Transverse colon (tissue), 4 donors: ENCODE measurements at regions not wholly inside any gene's neighbourhood (a gene's known extent, or its start where the extent isn't known, plus 50 kb on each side); places are given as distances from the start of the nearest gene placed in this dataset.

ENCODE experiments used
- DNase-seq: peaks from one replicate; pipeline ENCODE4 v3.0.0-alpha.2; 2019
- H3K27ac ChIP-seq, 4 donors: fragments of 200-600 bp; sonication (generic); 2 replicates each; pipeline ENCODE4 v1.5.1; 2016 to 2018; ENCODE audit warnings: inconsistent platforms in 4 of 4
- H3K27me3 ChIP-seq: fragments of 200-600 bp; sonication (generic); 2 replicates; pipeline ENCODE4 v1.5.1; 2017; ENCODE audit warnings: inconsistent platforms
- H3K36me3 ChIP-seq, 4 donors: fragments of 200-600 bp; sonication (generic); 2 replicates each; pipeline ENCODE4 v1.5.1; 2017 to 2019; ENCODE audit warnings: inconsistent platforms in 4 of 4
- H3K4me1 ChIP-seq, 4 donors: fragments of 200-600 bp; sonication (generic); 2 replicates each; pipeline ENCODE4 v1.5.1; 2017 to 2020; ENCODE audit warnings: inconsistent platforms in 4 of 4
- H3K4me3 ChIP-seq, 4 donors: fragments of 200-600 bp; sonication (generic); 1 replicate in 1 of 4; 2 replicates in 3 of 4; pipeline versions ENCODE4 v1.5.1 to v1.6.1; 2017 to 2019; ENCODE audit warnings: inconsistent platforms in 4 of 4
- H3K9me3 ChIP-seq, 2 donors: fragments of 200-600 bp; sonication (generic); 2 replicates each; pipeline ENCODE4 v1.5.1; 2017 to 2019; ENCODE audit warnings: inconsistent platforms in 2 of 2
- CTCF ChIP-seq, 5 experiments: fragments of 200-600 bp in 3 of 5; fragments of 450-650 bp in 2 of 5; sonication (generic) in 3 of 5; IDR thresholded peaks; 1 replicate in 2 of 5; 2 replicates in 3 of 5; pipeline ENCODE4 v1.5.1; 2016 to 2017; ENCODE audit warnings: antibody characterized with exemption in 5 of 5, inconsistent platforms in 3 of 5, mild to moderate bottlenecking in 2 of 5, moderate library complexity in 1 of 5
- EP300 ChIP-seq: sonication (generic); formaldehyde crosslinking; IDR thresholded peaks from one replicate; pipeline ENCODE4 v1.6.1; 2017; ENCODE audit warnings: antibody characterized with exemption, low read depth
- POLR2A ChIP-seq: fragments of 450-650 bp; IDR thresholded peaks from one replicate; pipeline ENCODE4 v1.6.1; 2016; ENCODE audit warnings: antibody characterized with exemption, mild to moderate bottlenecking, moderate library complexity
- POLR2AphosphoS5 ChIP-seq, 3 donors: sonication (generic); formaldehyde crosslinking; IDR thresholded peaks; one replicate each; pipeline ENCODE4 v1.6.1; 2016; ENCODE audit warnings: antibody characterized with exemption in 3 of 3
- WGBS, 2 donors: methylation state at CpG; one replicate each; pipeline ENCODE4 v1.1.5; 2018; ENCODE audit warnings: low coverage in 1 of 2; 5-methylcytosine and 5-hydroxymethylcytosine counted together
- in situ Hi-C, 4 donors: fragments of 200-750 bp; cut with MboI; loops; one replicate each; pipeline versions ENCODE4 v1.15.0 to v1.15.1; 2017; ENCODE audit warnings: low sequenced_read_pairs in 3 of 4, low pct_ligation_motif_present in 1 of 4, low pct_unique_long_range_greater_than_20kb in 1 of 4
- intact Hi-C: fragments of 100-400 bp; cut with DNase I; formaldehyde crosslinking; loops from one replicate; pipeline ENCODE4 v1.15.1; 2023; ENCODE audit warnings: low total_unique reads

GRCh38 chr14:65833267-65833880 lies 420.8 kb downstream of the FUT8 start:
- intact Hi-C loops: no loop called here
- no peak for TF ChIP-seq POLR2AphosphoS5 (IDR thresholded peaks at IDR 0.05)
- no peaks in the 10 kb centered on the region for H3K36me3 ChIP-seq
- no peaks in the 10 kb centered on the region for H3K9me3 ChIP-seq
- in situ Hi-C loops: loop anchor here in 1 of 4 donors (10.0 to 25.0 kb wide), 2 partner anchors 409 to 671 kb away; no protein-coding TSS in a partner anchor
- WGBS, 2 donors: 91 to 100% methylated on average over 1 to 11 of the region's 11 CpGs
- H3K27me3 ChIP-seq: no peaks in the 10 kb centered on the region
- H3K4me3 ChIP-seq: no peak overlapping the region
- no peak for DNase-seq
- H3K27ac ChIP-seq: no peak overlapping the region
- H3K4me1 ChIP-seq: peaks cover 0 to 4% (median 0%) of the 10 kb centered on the region in 4 donors

GRCh38 chr14:65834051-65834450 lies 421.5 kb downstream of the FUT8 start:
- WGBS, 2 donors: 94 to 95% methylated on average over 2 to 7 of the region's 7 CpGs

GRCh38 chr14:65834812-65835211 lies 422.3 kb downstream of the FUT8 start:
- Histone ChIP-seq H3K36me3 (no peaks in the 10 kb centered on the region), H3K27ac (no peak overlapping the region), H3K4me1 (peaks cover 0 to 4% (median 0%) of the 10 kb centered on the region in 4 donors), H3K27me3 (no peaks in the 10 kb centered on the region), H3K9me3 (no peaks in the 10 kb centered on the region), H3K4me3 (no peak overlapping the region)
- TF ChIP-seq POLR2AphosphoS5 (IDR thresholded peaks at IDR 0.05) (no peak), POLR2A (no peak), EP300 (no peak), CTCF (IDR thresholded peaks at IDR 0.05) (no peak)
- WGBS, 2 donors: 96% methylated on average over 6 of the region's 6 CpGs; no CpG with 5 or more reads in 1 of the 2 donors
- intact Hi-C loops (no loop called here), in situ Hi-C loops (loop anchor here in 1 of 4 donors (10.0 to 25.0 kb wide), 2 partner anchors 410 to 673 kb away; no protein-coding TSS in a partner anchor)
- DNase-seq: no peak

More at GRCh38 chr14:65834051-65834450, 421.5 kb downstream of the FUT8 start:
- no peak overlapping the region for H3K27ac ChIP-seq
- in situ Hi-C loops: loop anchor here in 1 of 4 donors (10.0 to 25.0 kb wide), 2 partner anchors 409 to 672 kb away; no protein-coding TSS in a partner anchor
- TF ChIP-seq POLR2AphosphoS5 (IDR thresholded peaks at IDR 0.05) (no peak), EP300 (no peak), CTCF (IDR thresholded peaks at IDR 0.05) (no peak)
- intact Hi-C loops: no loop called here
- H3K27me3 ChIP-seq: no peaks in the 10 kb centered on the region
- H3K9me3 ChIP-seq: no peaks in the 10 kb centered on the region
- no peak for DNase-seq
- H3K4me3 ChIP-seq: no peak overlapping the region
- H3K4me1 ChIP-seq: peaks cover 0 to 4% (median 0%) of the 10 kb centered on the region in 4 donors
- no peaks in the 10 kb centered on the region for H3K36me3 ChIP-seq

DNA sequence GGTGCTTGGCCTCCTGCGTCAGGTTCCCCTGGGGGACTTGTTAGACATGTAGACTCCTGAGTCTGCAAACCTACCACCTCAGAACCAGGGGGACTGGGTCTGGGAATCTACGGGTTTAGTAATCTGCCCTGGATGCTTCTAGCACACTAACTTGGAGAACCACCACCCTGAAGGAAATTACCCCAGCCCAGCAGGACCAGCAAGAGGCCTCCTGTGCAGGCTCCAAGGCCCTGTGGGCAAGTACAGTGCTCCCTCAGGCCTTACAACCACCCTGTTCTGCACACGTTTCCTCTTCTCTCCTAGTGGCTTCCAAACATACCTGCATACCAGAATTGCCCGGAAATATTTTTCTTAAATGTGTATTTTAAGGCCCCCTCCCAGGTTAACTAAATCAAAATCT lies 423.0 kb downstream of the FUT8 start:
- intact Hi-C loops (no loop called here), in situ Hi-C loops (loop anchor here in 1 of 4 donors (10.0 to 25.0 kb wide), 2 partner anchors 411 to 673 kb away; no protein-coding TSS in a partner anchor)
- no peaks in the 10 kb centered on the region for H3K27me3 ChIP-seq
- WGBS, 2 donors: 91 to 92% methylated on average over 2 to 4 of the region's 4 CpGs
- no peaks in the 10 kb centered on the region for H3K36me3 ChIP-seq
- no peak overlapping the region for H3K27ac ChIP-seq
- TF ChIP-seq EP300 (no peak), CTCF (IDR thresholded peaks at IDR 0.05) (no peak), POLR2A (no peak), POLR2AphosphoS5 (IDR thresholded peaks at IDR 0.05) (no peak)
- H3K4me3 ChIP-seq: no peak overlapping the region
- H3K9me3 ChIP-seq: no peaks in the 10 kb centered on the region
- DNase-seq: no peak
- peaks cover 0 to 4% (median 0%) of the 10 kb centered on the region in 4 donors for H3K4me1 ChIP-seq
